H1 (cell line): ENCODE measurements at regions not wholly inside any gene's neighbourhood (a gene's known extent, or its start where the extent isn't known, plus 50 kb on each side); places are given as distances from the start of the nearest gene placed in this dataset.

Experiments
- ASH2L ChIP-seq: fragments of 200-600, 300-600 bp; sonication (generic); IDR thresholded peaks from one replicate; pipeline ENCODE4 v1.7.1; 2017; ENCODE audit warnings: low read length
- ATF3 ChIP-seq: IDR thresholded peaks from 2 replicates; pipeline ENCODE4 v1.6.1; 2011; ENCODE audit warnings: low read depth, mild to moderate bottlenecking, low read length; ENCODE audit not compliant: insufficient read depth
- BACH1 ChIP-seq: IDR thresholded peaks from 2 replicates; pipeline ENCODE4 v1.6.1; 2012; ENCODE audit warnings: low read length, improper control_type of control experiment
- CBX5 ChIP-seq: fragments of 300-800, 300-1000 bp; sonication (generic); IDR thresholded peaks from 2 replicates; pipeline ENCODE4 v1.7.1; 2016; ENCODE audit warnings: antibody characterized with exemption, low read length, low read depth
- CHD7 ChIP-seq: fragments of 300-600 bp; sonication (generic); IDR thresholded peaks from 2 replicates; pipeline ENCODE4 v1.7.1; 2012; ENCODE audit warnings: low read length, moderate library complexity, mild to moderate bottlenecking, inconsistent platforms; ENCODE audit not compliant: insufficient replicate concordance
- NANOG ChIP-seq: IDR thresholded peaks from 2 replicates; pipeline ENCODE4 v1.6.1; 2011; ENCODE audit warnings: low read length, low read depth, mild to moderate bottlenecking, inconsistent platforms; ENCODE audit not compliant: insufficient read depth, poor library complexity, severe bottlenecking
- NRF1 ChIP-seq: IDR thresholded peaks from 2 replicates; pipeline ENCODE4 v1.6.1; 2011; ENCODE audit warnings: mild to moderate bottlenecking, low read depth, low read length, improper control_type of control experiment
- RXRA ChIP-seq: IDR thresholded peaks from 2 replicates; pipeline ENCODE4 v1.6.1; 2011; ENCODE audit warnings: low read depth, mild to moderate bottlenecking, low read length, moderate library complexity; ENCODE audit not compliant: insufficient read depth
- SIN3A ChIP-seq, 2 experiments: IDR thresholded peaks in 1 of 2; conservative IDR thresholded peaks in 1 of 2; 2 replicates each; pipeline ENCODE4 v1.6.1; 2011 to 2012; ENCODE audit warnings: low read length in 2 of 2, improper control_type of control experiment in 1 of 2, low read depth in 1 of 2, mild to moderate bottlenecking in 1 of 2
- TBP ChIP-seq: IDR thresholded peaks from 2 replicates; pipeline ENCODE4 v1.6.1; 2011; ENCODE audit warnings: low read depth, low read length, improper control_type of control experiment

DNA sequence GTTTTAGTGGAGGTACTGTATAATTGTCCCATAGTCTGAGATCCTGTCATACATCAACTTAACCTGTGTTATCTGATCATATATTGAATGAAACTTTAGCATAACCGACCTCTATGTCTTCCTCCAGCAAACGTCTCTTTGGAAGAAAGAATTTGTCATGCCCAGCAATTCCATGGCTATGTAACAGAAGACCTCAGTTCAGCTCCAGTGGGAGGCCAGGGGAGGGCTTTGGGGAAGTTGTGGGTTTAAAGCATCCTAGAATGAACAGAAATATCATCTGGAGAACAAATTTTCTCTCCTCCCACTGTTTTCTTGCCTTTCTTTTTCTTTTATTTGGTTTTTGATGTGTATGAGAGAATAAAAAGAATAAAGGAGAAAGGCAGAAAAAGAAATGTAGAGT is 164.5 kb downstream of the GAS1 start (continued):
- no peak for TF ChIP-seq CHD7
- TF ChIP-seq ATF3: no peak
- no peak for TF ChIP-seq TBP
- no peak for TF ChIP-seq RXRA
- TF ChIP-seq NRF1: no peak
- no peak for TF ChIP-seq NANOG
- no peak for TF ChIP-seq SIN3A (conservative IDR thresholded peaks at IDR 0.05 in 1 of 2, IDR thresholded peaks at IDR 0.05 in 1 of 2; ENCODE audit: low read depth in 1 of 2, low read length in 2 of 2)
- no peak for TF ChIP-seq CBX5
- TF ChIP-seq ASH2L: no peak
- no peak for TF ChIP-seq BACH1
- TF ChIP-seq, all 59 proteins: peak for 0
